HG03066 (cell line): ENCODE measurements at regions not wholly inside any gene's neighbourhood (a gene's known extent, or its start where the extent isn't known, plus 50 kb on each side); places are given as distances from the start of the nearest gene placed in this dataset.
"Not testable (repeated sequence)": the region's sequence is repeated elsewhere in the genome, so short reads cannot be mapped to it uniquely, and the experiment has no call there.

Experiments used
- ATAC-seq: cut with Tn5 transposase; IDR thresholded peaks from one replicate; pipeline ENCODE4 v1.9.1; 2021; ENCODE audit warnings: low read depth; ENCODE audit not compliant: unreplicated experiment

DNA sequence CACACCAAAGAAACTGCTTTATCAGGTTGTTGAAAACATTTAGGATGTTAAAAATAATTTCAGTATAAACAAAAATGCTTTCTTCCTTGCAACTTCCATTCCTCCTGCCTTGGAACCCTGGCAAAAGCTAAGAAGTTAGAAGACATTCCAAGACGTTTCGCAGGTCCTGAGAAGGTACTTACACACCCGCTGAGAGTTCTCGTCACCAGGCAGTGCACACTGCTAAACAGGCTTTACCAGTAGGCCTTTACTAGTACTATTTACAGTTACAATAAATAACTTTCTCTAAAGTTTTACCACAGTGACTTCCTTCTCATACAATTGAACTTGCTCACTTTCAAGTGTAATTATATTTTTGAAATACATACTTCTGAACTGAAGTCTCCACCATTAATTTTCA lies 81.4 kb upstream of the RPS6KA2 start:
- ATAC-seq: no peak

DNA sequence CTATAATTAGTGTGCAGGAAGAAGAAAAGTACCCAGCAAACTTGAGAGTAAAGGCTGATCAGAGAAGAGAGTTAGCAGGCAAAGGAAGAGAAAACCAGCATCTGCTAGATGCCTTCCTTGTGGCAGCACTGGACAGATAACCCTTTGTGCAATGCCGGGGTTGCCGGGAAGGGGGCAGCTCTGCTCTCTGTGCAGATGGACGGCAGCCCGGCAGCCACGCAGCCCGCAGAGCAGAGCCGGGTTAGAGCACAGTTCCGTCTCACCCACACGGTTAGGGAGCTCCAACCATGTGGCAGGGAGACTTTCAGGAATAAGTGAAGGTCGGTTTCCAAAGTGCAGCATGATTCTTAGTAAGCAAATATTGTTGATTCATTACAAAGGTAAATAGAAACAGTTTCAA lies 80.0 kb upstream of the RPS6KA2 start:
- ATAC-seq: no peak

DNA sequence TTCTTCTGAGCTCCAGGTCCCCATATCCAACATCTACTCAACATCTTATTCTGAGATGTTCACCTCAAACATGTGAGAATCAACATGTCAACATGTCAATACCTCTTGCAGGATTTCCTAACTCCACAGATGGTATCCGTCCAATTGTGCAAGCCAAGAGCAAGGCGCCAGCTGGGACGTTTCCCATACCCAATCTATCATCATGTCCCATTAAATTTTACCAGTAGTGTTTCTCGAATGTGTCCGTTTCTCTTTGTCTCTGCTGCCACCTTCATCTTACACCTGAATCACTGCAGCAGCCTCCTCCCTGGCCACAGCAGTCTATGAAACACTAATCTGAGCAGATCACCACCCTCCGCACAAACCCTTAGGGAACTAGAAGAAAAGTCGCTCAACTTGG lies 78.0 kb upstream of the RPS6KA2 start:
- ATAC-seq: no peak

DNA sequence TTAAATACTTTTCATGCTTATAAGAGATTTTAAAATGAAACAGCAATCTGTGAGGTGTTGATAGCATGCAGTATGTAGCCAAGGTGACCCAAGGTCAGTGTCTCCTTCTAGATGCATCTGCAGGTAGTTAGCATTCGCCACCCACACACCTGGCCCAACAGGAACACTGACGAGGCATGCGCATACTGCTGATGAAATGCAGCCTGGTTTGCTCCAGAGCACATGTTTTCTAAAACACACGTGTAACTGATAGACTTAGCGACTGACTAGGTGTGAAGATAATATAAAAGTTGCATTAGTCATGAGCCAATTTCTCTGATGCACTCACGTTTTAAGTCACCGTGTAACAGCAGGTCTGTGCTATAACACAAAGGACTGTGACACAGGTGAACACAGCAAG lies 77.1 kb upstream of the RPS6KA2 start:
- ATAC-seq: no peak

DNA sequence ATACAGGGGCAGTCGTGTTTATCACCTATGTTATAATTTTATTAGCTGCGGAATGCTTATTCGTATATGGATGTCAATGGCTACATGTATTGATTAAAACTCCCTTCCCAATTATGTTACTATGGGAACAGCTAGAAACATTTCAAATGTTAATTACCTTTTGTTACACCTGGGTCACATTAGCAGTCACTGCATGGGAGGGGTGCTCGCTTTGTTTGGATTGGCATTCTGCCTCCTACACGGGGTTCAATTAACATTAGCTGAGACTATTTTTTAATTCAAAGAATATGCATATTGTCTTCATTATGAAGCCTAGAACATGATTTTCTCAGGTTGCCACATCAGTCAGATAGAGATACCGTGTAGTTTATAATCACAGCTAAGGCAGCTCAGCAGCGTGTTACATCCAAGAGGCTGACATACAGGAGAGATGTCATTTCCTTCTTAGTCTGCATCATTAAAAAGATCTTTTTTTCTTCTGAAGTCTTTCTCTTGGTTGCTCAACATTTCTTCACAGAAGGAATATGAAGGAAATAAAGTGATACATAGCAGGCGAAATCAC lies 76.2 kb upstream of the RPS6KA2 start:
- ATAC-seq: no peak

DNA sequence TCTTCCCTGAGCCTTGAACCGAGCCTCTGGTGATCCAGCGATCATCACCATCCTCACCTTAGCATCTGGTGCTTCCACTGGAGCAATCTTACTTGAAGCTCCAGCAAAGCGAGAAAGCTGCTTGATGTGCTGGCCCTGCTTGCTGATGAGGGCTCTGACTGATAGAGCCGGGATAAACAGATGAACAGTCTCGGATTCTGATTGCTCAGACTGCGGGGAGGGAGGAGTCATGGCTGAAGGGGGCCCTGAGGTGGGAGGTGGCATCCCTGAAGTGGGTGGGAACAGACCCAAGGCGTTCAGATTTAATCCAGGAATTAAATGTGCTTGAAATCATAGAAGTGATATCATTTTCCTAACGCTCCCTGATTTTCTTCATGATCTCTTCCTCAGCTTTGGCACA lies 74.4 kb upstream of the RPS6KA2 start:
- not testable (repeated sequence) for ATAC-seq

DNA sequence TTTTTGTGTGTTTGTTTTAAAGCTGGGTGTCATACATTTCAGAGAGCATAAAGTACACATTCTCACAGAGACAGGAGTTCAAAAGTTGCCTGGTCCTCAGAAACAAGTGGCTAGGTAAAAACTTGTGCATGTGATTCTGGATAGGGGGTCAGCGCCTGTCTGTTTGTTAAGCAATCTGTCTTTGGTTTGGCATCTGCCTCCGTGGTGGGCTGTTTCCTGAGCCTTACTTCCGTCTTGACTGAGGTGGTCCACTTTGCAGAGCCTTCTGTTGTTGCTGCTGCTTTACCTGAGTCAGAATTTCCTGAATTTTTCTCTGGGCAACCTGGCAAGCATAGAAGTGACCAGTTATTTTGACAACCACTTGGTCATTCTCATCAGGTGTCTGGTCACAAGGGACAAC lies 73.8 kb upstream of the RPS6KA2 start:
- ATAC-seq: not testable (repeated sequence)

DNA sequence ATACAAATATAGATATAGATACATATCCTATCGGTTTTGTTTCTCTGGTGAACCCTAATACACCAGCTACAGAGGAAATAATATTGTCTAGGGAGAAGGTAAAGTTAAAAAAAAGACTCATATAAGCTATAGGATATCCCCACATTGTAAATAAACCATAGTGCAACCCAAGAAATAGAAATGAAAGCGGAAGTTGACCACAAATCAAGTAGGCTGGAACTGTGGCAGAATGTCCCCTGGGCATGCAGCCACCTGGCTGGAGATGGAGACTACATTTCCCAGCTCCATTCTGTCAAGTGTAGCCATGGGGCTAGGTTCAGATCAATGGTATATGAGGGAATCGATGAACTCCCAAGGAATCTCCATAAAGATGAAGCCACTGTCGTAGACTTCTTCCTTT lies 70.1 kb upstream of the RPS6KA2 start:
- ATAC-seq: no peak

DNA sequence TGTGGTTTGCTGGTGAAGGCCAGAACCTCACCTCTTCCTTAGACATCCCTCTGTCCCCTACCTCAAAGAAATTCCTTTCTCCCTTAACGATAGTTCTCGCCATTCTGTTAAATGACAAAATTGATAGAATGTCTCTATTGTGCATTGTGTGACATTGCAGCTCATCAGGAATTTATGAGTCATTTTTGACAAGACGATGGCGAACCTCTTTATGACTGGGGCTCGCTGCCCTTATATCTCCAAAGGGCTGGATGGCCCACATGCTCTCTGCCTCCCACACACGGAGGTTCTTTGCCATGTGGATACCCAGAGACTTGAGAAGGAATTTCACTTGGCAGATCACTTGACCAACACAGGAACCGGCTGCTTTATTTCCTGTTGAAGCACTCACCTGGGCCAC lies 66.8 kb upstream of the RPS6KA2 start:
- no peak for ATAC-seq

DNA sequence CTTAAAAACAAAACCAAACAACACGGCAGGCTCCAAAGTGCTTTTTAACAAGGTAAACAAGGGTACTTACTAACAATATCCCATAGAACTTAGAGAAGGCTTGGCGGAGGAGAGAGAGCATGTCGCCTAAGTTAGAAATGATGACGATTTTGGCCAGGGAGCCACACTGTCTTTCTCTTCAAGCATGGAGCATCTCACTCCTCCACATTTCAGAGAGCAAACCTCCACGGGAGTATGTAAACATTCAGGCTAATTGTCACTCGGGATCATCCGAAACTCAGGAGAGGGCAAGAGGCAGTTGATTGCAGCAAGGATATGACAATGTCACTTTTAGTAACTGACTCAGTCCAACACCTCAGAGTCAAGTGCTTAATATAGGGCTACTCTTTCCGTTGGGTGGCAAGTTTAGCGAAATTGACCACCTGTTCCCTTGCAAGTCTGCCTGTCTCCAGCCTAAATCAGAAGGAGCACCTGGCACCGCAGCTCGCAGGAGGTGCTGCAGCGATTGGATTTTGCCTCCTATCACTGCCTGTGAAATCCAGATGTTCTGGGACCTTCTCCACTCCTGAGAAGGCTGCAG lies 65.8 kb upstream of the RPS6KA2 start:
- ATAC-seq: no peak

DNA sequence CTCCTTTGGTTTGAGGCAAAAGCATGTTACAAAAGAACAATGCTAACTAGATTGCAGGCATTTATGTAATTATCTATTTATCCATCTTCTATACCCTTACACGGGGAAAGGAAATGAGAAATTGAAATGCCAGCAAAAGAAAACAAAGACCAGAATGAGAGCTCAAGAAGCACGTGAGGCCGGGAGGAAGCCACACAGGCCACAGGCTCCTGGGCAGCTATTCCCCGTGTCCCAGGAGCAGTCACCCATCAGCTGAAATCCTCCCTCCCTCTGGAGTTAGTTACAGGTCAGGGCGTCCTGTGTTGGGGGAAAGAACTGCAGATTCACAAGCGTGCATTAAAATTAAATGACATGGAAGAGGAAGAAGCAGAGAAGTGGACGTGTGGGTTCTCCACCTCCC lies 64.7 kb upstream of the RPS6KA2 start:
- no peak for ATAC-seq

DNA sequence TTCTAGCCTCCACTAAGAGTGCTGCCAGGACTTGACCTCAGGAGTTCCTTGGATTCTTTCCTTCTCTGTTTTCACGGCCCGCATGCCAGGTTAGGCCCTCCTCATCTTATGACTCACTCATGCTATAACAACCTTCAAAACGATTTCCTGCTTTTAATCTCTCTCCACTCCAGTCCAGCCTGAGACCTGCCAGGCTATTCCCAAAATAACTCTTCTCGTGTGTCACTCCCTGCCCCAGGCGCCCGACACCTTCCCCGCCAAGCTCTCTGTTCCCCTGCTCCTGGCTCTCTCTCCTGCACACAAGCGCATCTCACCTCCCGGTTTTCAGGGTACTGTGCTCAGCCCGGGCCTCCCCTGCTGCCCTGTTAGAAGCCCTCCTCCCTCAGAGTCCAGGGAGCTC lies 64.1 kb upstream of the RPS6KA2 start:
- ATAC-seq: no peak

DNA sequence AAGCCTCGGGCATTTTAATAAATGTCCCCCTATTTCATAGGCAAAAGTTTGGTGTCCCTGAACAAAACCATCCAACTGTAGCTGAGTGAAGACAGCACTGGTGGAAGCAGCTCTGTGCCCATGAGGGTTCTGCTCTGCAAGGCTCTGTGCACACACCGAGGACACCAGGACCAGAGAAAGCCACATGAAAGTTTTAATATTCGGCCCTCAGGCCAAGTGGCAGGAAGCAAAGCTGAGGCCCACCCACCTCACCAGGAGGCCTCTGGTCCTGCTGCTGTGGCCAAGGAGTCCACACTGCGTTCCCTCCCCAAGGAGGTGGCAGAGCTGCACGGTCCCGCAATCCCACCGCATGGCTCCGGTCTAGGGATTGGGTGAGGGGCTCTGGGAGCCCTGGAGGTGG lies 62.6 kb upstream of the RPS6KA2 start:
- no peak for ATAC-seq

DNA sequence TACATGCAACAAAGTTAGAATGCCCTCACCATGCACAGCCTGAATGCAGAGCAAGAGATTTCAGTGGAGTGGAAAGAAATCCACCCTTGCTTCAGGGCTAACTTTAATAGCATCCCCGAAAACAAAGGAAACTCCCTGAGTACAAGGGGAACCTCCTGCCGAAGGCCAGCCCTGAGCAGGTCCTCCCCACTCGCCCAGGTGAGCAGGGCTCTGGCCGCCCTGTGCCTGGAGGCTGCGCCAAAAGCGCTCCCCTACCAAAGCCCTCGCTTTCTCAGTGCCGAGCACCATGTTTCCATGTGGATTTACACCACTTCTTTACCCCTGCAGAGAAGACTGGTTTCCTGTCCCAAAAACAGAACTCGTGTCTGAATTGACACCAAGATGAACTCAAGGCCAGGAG lies 61.9 kb upstream of the RPS6KA2 start:
- ATAC-seq: no peak

DNA sequence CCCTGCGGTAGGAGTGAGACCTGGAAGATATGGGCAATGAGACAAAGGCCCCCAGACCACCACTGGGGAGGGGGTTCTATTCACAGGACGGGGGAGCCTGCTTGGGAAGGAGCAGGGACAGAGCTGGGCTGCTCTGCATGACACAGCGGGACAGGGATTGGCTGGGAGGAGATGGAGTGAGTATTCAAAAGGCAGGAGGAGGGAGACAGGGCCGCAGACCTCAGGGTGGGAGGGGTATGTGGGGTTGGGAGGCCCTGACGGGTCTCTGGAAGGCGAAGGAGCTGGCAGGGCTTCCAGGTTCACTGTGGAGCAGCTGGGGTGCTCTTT lies 60.8 kb upstream of the RPS6KA2 start:
- ATAC-seq: no peak

DNA sequence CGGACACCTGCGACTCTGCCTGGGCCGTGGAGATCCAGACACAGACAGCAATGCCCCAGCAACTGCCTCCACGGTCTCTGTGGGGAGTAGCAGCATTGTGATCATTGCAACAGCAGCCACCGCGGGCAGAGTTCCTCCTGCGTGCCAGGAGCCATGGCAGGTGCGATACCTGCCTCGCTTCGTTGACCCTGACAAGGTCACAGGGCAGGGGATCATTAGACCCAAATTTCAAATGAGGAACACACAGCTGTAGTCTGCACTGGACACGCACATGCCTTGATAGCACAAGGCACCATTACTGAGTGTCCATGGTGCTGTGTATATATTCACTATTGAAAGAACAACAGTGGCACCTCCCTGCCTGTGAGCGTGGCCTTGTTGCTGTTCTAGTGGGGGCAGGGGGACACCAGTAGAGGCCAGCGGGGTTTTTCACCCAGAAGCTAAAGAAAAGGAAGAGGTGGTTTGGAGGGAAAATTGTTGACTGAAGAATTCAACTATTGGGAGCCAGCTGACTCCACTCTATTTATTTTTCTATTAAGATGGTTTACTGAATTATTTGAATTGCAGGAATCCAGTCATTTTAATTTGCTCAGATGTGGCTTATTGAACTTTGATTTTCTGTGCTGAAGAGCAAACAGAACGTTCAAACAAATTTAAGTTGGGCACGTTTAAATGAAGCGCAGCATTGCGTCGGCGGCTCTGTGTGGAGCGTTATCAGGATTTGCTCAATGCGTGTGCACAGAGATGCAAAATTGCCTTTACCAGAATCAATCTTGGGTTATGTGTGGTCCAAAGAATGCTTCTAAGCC lies 60.2 kb upstream of the RPS6KA2 start:
- ATAC-seq: no peak

DNA sequence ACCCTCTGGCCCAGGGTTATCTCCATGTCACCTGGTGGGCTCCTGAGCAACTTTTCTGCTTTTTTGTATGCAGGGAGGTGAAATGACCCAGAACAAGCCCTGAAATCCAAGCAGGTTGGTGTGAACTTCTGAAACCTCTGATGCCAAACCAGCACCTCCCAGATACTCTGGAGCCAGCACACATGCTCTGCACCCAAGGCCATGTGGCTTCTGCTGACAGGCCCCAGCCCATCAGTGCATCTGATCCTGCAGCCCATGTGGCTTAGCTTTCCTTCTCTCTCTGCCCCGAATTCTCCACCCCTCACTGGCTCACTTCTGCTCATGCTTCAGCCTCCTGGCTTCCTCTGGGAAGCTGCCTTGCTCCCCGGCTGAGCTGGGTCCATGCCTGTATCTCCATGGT lies 59.3 kb upstream of the RPS6KA2 start:
- ATAC-seq: no peak

DNA sequence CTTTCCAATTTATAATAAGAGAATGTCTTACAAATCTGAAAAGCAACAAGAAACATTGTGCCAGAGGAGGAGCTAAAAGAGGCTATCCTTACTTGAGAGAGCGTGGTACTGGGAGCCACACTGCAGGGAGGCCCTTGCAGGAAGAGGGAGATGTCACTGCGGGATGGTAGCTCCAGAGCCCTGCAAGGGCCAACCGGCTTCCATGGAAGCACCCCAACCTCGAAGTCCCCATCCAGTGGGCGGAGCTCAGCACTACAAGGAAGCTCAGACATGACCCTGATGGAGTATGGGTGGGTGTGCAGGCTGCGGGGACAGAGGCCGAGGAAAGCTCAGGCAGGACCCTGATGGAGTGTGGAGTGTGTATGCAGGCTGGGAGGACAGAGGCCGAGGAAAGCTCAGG lies 57.8 kb upstream of the RPS6KA2 start:
- no peak for ATAC-seq

DNA sequence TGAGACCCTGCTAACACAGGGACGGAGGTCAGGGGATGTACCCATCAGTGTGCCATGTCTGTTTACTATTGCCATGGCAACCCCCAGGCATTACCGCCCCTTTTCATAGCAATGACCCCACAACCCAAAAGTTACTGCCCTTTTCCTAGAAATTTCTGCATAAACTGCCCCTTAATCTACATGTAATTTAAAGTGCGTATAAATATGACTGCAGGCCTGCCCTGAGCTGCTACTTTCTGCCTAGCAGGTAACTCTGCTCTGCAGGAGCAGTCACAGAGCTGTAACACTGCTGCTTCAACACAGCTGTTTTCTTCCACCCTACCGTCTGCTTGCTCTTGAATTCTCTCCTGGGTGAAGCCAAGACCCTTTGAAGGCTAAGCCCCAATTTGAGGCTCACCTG lies 57.1 kb upstream of the RPS6KA2 start:
- no peak for ATAC-seq

DNA sequence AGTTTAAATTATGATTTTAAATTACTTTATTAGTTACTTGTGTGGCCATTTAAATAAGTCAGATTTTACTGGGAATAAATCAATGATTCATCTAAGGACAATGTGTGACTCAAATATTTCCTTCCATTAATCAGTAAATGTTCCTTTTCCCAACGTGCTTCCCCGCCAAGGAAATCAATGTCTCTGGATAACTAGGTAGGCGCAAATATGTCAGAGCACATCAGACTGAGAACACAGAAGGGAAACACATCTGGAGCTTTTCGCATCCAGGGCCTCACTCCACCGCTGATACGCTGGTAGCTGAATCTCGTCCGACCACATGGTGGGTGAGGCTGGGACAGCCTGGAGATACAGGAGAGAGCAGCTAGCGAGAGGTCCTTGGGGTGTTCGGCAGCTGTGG lies 56.4 kb upstream of the RPS6KA2 start:
- no peak for ATAC-seq

DNA sequence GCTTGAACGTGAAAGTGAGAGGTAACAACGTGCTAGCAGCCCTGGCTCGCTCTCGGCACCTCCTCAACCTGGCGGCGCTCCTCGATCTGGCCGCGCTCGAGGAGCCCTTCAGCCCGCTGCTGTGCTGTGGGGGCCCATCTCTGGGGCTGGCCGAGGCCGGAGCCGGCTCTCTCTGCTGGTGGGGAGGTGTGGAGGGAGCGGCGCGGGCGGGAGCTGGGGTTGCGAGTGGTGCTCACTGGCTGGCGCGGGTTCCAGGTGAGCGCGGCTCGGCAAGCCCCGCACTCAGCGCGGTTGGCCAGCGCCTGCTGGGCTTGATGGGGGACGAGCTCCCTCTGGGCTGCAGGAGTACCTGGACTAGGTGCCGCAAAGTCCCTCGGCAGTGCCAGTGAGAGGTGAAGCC lies 52.5 kb upstream of the RPS6KA2 start:
- ATAC-seq: no peak

DNA sequence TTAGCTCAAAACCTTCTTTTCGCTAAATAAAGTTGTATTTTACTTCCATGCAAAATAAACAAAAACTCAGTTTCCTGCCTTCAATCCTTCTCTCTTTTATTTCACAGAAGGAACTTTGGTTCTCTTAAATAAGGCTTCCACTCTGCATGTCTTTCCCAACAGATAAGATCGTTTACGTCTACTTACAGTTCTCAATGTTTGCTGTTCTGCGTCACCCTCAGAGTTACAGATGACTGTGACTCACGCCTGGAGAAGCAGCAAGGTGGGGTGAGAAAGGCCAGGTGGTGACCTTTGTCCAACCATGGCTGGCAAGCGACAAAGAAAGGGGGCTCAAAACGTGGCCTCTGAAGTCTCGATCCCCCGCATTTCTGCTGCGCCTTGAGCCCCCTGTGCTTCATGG lies 51.4 kb upstream of the RPS6KA2 start:
- ATAC-seq: no peak
